DMS 273 (cell line): ENCODE measurements at regions not wholly inside any gene's neighbourhood (a gene's known extent, or its start where the extent isn't known, plus 50 kb on each side); places are given as distances from the start of the nearest gene placed in this dataset.
A peak's percentile ranks its signal among the peaks of the same experiment; 100 is the strongest.
"Not testable (repeated sequence)": the region's sequence is repeated elsewhere in the genome, so short reads cannot be mapped to it uniquely, and the experiment has no call there.

Source experiments
- DNase-seq: peaks from one replicate; lab custom pipeline; 2025; ENCODE audit not compliant: unreplicated experiment; lab: John Stamatoyannopoulos, UW

DNA sequence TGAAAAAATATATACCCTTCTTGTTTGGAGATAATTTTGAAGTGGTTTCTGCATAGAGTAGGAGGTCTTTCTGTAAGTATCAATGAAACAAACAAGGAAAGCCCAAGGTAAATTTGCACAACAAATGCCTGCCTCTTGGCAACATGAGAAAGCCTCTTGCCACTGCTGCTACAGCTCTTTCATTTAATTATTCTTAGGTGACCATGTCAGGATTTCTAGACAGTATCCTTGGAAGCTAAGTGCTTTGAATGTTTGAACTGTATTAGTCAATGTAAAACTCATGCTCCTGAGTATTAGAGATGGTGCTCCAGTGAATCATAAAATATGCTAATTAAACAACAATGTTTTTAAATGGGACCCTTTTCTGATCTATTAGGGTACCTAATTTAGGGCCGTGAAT, 81.2 kb upstream of the ITGB1 start:
- DNase-seq, result no peak

DNA sequence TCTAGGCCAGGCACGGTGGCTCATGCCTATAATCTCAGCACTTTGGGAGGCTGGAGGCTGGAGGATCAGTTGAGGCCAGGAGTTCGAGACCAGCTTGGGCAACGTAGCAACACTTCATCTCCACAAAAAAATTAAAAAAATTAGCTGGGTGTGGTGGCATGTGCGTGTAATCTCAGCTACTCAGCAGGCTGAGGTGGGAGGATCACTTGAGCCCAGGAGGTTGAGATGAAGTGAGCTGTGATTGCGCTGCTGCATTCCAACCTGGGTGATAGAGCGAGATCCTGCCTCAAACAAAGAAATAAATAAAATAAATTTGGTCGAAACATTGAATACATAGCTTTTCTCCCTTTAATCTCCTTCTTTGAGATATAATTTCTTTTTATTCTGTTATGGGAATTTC, 80.6 kb upstream of the ITGB1 start:
- no peak for DNase-seq

- DNase-seq, result no peak
Measured at GRCh38 chr10:33037726-33038125, 79.7 kb upstream of the ITGB1 start.

GRCh38 chr10:33036670-33037069, 78.6 kb upstream of the ITGB1 start:
- no peak for DNase-seq

- no peak for DNase-seq
Measured at GRCh38 chr10:33035411-33035810, 77.4 kb upstream of the ITGB1 start.

DNA sequence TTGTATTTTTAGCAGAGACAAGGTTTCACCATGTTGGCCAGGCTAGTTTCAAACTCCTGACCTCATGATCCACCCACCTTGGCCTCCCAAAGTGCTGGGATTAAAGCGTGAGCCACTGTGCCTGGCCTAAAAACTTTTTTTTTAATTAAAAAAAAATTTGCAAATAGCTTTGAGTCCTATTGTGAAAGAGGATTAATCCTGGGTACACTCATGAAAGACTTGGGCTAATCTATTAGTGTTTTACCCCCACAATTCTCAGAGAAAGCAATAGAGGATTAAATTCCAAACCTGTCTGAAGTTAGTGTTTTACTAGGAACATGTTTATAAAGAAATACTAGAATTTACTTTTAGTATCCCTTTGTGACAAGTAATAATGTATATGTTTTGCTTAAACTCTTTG, 76.9 kb upstream of the ITGB1 start:
- no peak for DNase-seq

DNA sequence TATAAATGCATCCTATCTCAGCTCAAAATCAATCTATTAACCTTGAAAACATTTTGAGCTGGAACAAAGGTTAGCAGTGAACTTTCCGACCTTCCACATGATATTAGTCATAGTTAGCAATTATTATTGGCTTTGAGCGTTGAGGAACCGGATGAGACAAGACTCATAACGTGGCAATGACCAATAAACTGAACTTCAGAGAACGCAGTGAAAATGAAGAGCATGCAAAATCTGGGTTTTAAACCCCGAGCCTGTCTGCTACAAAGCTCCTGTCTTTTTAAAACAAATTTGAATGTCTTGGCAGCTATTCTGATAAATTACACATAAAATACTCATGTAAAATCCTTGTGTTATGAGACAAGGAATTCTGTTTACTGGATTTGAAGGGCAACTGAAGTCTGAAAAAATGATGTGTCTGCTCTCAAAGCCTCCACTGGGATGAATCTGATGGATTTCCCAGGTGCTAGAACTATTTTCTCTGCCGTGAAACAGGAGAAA, 74.7 kb upstream of the ITGB1 start:
- no peak for DNase-seq

- no peak for DNase-seq
Measured at GRCh38 chr10:33031815-33032653, 74.0 kb upstream of the ITGB1 start.

DNA sequence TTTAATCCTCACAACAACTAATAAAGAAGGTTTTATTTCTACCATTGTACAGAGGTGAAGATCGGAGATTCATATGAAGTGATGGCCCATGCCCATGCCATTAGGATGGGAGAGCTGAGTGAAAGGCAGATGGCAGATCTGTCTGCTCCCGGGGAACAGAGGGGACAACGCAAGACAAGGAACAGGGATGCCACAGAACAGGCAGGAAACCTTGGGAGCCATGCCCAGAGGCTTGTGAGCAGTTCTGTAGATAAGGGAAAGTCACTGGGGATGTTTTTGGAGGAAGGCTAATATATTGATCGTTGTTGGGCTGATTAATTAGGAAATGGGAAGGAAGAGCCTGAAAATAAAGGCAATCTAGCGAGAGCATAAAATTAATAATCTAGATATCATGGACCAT, 73.1 kb upstream of the ITGB1 start:
- no peak for DNase-seq

DNA sequence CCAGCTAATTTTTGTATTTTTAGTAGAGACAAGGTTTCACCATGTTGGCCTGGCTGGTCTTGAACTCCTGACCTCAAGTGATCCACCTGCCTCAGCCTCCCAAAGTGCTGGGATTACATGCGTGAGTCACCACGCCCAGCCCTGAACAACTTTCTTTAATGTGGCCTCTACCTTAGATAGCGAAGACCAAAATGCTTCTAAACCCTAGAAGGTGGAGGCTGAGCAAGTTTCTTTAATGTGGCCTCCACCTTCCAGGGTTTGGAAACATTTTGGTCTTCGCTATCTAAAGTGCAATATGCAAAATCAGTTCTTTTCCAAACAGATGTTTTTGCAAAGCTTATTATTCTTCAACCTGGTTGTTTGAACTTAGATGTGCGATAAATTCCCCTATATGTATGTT, 70.5 kb upstream of the ITGB1 start:
- DNase-seq, result not testable (repeated sequence)

GRCh38 chr10:33027088-33027487, 69.1 kb upstream of the ITGB1 start:
- DNase-seq, result no peak

- DNase-seq, result no peak
Measured at GRCh38 chr10:33026422-33026821, 68.4 kb upstream of the ITGB1 start.

DNA sequence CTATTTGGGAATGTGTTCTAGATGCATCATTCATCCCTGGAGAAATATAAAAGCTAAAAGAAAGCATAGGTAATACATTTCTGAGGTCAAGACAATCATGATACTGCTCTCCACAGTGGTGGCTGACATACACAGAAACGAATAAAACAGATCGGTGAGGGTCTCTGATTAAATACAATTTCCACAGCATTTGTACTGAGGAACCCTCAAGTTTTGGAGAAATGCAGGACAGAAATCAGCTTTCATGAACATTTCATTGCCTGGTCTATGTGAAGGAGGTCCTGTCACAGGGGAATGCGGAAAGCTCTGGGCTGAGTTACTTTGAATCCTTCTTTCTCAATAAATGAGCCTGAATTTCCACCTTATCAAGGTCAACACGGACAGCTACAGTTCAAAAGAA, 67.9 kb upstream of the ITGB1 start:
- no peak for DNase-seq

DNA sequence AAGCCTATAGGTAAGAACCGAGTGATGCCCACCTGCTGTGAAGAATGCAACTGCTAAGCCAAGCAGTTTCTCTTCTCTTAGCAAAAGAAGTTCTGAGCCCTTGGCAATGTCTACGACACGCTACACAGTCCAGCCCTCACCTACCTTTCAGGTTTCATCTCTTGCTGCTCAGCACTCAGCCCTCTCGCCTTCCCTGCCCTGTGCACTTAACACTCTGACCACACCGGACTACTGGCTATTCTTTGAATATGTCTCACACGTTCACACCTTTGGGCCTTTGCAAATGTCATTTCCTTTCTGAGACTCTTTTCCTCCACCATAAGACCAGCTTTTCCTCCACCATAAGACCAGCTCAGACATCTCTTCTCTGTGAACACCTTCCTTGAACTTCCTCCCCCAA, 67.0 kb upstream of the ITGB1 start:
- no peak for DNase-seq

DNA sequence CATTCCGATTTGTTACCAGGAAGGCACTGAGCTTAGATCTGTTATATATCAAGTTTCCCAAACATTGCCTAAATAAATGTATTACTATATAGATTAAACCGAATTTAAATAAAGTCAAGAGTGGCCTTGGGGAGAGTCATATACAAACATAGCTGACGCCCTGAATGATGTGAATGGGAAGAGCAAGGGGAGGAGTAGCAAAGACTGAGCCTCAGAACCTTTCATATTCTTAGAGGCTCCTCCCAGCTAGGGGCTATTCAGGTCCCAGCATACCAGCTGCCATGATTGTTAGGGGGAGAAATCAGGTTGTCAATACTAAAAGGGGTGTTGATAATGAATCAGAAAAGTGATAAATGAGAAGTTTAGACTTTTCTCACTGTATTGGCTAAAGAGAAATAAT, 64.7 kb upstream of the ITGB1 start:
- no peak for DNase-seq

- no peak for DNase-seq
Measured at GRCh38 chr10:33022090-33022489, 64.1 kb upstream of the ITGB1 start.

GRCh38 chr10:33016988-33017387, 59.0 kb upstream of the ITGB1 start:
- DNase-seq, result no peak

- no peak for DNase-seq
Measured at GRCh38 chr10:33015761-33016547, 57.9 kb upstream of the ITGB1 start.

- DNase-seq, result not testable (repeated sequence)
Measured at GRCh38 chr10:33013331-33013730, 55.3 kb upstream of the ITGB1 start.

- peak; percentile 76 for DNase-seq
Measured at GRCh38 chr10:33012306-33012705, 54.3 kb upstream of the ITGB1 start.

DNA sequence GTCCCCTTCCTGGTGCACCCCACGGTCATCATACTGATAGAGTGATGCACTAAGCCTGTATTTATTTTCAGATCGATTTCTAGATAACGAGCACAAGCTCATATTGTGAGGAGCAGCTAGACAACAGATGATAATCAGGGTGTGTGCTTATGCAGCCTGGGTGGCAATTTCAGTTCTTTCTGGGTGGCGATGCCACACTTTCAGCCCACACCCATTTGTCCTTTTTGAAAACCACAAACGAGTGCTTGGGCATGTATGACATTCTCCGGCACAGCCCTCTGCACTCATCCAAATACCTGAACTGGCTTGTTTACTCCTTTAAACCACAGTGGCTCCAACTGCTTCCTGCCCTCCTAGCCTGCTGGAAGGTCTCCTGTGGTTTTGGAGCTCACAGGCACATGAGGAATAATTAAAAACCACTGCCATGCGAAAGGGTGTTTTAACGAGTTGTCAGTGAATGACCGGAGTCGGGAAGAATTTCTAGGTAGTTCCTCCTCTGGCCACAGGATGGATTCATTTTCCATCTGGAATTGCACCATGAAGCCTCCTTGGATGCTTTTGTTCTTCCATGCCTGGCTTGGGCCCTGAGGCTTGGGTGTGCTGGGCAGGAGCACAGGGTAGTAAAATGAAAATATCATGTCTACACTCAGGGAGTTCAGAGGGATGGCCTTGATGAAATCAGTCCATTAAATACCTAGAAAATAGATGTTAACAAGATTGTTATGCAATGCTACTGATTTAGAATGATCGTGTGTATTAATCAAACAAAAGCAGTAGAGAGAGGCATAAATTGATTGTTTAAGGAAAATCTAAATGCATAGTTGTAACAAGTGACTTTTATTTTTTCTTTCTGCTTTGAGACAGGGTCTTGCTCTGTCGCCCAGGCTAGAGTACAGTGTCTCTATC, 52.4 kb upstream of the ITGB1 start:
- DNase-seq, result peak; percentile 64
